Omental fat pad (tissue), 3 donors: ENCODE measurements at regions not wholly inside any gene's neighbourhood (a gene's known extent, or its start where the extent isn't known, plus 50 kb on each side); places are given as distances from the start of the nearest gene placed in this dataset.

Source experiments
- ATAC-seq: fragments of 150-250 bp; one replicate; pipeline ENCODE4 v1.9.1; 2016; ENCODE audit warnings: mild to moderate bottlenecking, moderate library complexity; ENCODE audit not compliant: low FRiP score
- DNase-seq: peaks from one replicate; pipeline ENCODE4 v3.0.0-alpha.2; 2019; ENCODE audit warnings: low spot score
- TF ChIP-seq, protein P1 (sequence below), 3 donors: fragments of 450-650 bp; IDR thresholded peaks; one replicate each; pipeline ENCODE4 v1.5.1; 2016 to 2017; ENCODE audit warnings: antibody characterized with exemption in 3 of 3, mild to moderate bottlenecking in 3 of 3, moderate library complexity in 2 of 3

DNA sequence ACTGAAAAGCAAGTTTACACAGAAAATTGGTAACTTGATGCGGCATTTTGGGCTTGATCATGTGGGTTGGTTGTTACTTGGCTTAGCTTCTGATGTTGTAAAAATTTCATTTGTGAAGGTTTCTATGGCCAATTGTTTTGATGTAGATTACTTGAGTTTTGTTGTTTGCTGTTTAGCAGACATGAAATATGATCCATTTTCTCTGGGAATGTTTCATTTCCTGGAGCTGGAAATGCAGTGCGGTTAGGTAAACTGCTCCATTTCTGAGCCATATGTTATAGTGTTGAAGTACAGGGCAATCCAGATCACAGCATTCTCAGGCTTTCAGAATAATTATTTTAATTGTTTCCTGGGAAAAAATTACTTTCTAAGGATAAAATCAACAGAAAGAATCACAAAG is 396.9 kb downstream of the ENC1 start:
- DNase-seq: no peak
- TF ChIP-seq, protein P1, sequence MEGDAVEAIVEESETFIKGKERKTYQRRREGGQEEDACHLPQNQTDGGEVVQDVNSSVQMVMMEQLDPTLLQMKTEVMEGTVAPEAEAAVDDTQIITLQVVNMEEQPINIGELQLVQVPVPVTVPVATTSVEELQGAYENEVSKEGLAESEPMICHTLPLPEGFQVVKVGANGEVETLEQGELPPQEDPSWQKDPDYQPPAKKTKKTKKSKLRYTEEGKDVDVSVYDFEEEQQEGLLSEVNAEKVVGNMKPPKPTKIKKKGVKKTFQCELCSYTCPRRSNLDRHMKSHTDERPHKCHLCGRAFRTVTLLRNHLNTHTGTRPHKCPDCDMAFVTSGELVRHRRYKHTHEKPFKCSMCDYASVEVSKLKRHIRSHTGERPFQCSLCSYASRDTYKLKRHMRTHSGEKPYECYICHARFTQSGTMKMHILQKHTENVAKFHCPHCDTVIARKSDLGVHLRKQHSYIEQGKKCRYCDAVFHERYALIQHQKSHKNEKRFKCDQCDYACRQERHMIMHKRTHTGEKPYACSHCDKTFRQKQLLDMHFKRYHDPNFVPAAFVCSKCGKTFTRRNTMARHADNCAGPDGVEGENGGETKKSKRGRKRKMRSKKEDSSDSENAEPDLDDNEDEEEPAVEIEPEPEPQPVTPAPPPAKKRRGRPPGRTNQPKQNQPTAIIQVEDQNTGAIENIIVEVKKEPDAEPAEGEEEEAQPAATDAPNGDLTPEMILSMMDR (IDR thresholded peaks at IDR 0.05): no peak
- no peak for ATAC-seq

DNA sequence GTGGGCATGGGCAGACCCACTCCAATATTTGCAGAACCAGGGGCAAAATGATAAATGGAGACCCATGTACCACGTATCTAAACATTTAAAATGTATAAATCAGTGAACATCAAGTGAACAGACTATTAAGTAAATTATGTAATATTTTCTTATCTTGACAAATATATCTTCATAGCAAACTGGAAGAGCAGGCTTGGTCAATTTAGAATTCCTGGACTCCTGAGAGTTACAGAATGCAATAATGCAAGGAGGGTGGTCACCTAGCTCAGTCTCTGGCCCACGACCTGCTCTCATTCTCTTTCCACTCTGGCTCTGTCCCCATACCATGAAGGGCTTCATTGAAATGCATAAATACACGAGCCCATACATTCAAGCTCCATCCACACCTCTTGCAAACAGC is 398.0 kb downstream of the ENC1 start:
- no peak for ATAC-seq

DNA sequence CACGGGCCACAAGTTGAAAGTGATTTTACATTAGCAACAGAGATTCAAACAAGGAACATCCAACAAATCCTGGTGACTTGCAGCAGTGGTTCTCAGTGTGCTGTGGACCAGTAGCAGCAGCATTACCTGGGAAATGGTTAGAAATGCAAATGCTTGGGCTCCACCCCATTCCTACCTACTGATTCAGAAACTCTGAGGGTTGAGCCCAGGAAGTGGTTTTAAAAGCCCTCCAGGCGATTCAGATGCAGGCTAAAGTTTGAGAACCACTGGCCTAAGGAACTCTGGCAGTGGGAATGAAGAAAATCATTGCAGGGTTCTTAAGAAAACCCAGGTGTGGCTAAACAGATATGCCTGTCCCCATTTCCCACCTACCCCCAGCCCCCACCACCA is 398.8 kb downstream of the ENC1 start:
- ATAC-seq: no peak

More for the DNA sequence above, 398.0 kb downstream of the ENC1 start:
- no peak for DNase-seq
- TF ChIP-seq, protein P1 (IDR thresholded peaks at IDR 0.05): no peak

DNA sequence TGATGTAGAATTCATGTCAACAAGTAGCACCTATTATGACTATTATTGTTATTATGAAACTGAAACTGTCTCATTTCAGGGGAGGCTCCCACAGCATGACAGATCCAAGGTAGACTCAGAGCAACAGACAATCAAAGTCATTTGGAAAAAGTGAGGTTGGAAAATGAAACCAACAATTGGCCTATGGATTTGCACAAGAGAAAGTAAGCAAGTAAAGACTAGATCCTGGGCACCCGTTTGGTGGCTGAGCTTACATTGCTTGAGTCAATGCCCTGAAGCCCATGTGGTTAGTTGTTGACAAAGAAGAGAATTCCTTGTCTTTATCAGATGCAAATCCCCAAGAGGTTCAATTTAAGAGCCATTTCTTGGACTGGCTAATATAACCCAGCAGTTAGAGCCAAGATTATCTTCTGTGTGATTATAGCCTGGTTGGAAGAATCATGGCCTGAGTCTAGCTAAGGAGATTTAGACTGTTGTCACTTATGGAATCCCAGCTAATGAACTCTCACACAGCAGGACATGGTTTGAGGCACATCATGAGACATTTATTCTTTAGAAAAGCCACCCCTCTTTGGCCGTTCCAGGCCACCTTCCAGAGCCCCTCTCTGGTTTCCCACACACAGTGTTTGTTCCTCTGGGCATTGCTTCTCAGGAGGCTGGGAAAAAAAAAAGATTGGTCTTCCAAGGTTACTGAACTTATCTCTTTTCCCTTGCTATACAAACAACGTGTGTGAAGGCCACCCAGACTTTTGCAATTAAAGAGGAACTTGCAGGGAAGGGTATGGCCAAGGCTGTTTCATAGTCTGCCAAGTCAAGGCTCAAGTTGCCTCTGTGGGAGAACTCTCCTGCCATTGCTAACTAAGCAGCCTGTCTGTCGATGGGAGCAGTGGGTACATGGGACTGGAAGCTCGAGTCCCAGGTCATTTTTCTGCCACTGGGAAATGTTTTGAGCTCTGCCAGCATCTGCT is 399.5 kb downstream of the ENC1 start:
- DNase-seq (no peak), ATAC-seq (no peak)
- TF ChIP-seq, protein P1 (IDR thresholded peaks at IDR 0.05): no peak

More for the DNA sequence above, 398.8 kb downstream of the ENC1 start:
- TF ChIP-seq, protein P1 (IDR thresholded peaks at IDR 0.05): no peak
- no peak for DNase-seq

DNA sequence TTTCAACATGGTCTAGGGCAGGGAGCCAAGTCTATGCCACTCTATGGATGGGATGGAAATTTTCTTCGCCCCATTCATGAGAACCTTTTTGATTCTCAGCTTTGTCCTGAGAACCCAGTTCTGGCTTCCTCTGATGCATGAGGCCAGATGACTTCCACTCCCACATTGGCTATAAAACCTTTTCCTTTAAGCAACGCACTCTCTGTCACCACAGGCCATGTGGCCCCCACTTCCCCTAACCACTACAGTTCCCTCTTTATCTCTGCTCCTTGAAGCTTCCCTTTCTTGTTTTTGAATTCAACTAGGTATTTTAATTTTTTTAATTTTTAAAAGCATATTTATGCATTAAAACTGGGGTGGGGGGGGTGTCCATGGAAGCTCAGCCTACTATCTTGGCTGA is 401.3 kb downstream of the ENC1 start:
- ATAC-seq (no peak), DNase-seq (no peak)
- TF ChIP-seq, protein P1 (IDR thresholded peaks at IDR 0.05): no peak

DNA sequence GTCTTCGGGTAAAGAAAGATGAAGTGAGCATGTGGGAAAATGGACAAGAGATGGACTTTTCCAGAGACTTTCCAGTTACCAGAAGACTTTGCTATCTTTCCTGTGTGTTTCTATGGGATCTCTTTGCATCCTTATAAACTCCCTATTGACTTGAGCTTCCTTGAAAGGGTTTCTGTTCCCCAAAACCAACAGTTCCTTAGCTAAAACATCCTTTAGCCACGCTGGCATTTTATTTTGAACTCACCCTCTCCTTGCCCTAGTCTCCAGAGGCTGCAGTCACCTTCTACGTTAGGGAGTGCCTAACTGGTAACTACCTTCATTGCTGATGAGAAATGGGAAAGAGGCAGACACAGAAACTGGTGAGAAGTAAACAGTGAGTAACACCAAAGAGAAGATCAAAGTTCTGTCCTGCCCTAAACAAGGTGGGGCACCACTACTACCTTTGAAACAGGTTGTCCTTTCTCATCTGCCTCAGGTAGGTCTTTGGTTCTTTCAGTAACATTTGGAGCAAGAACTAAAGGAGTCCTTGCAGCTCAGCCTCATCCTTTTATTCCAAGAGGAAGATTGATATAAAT is 402.9 kb downstream of the ENC1 start:
- no peak for DNase-seq
- no peak for ATAC-seq
- TF ChIP-seq, protein P1 (IDR thresholded peaks at IDR 0.05): no peak
